ENCODE measurements at regions not wholly inside any gene's neighbourhood (a gene's known extent, or its start where the extent isn't known, plus 50 kb on each side); places are given as distances from the start of the nearest gene placed in this dataset.

DNA sequence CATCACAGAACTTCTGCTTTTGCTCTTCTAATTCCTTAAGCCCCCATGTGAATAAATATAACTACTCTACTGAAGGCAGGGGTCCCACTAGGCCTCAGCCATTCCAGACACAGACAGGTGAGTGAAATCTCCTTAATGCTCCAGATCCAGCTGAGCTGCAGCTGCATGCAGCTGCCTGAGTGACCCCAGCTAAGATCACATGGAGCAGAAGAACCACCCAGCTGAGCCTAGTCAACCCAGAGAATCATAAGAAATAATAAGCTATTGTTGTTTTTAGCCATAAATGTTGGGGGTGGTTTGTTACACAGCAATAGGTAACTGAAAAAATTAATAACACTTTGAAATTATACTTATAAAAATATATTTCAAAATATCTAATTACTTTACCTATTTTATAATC, 220.3 kb downstream of the SIPA1L2 start:
- DNase-seq, result no peak

GRCh38 chr1:232407120-232407519, 222.8 kb downstream of the SIPA1L2 start:
- no peak for DNase-seq

DNA sequence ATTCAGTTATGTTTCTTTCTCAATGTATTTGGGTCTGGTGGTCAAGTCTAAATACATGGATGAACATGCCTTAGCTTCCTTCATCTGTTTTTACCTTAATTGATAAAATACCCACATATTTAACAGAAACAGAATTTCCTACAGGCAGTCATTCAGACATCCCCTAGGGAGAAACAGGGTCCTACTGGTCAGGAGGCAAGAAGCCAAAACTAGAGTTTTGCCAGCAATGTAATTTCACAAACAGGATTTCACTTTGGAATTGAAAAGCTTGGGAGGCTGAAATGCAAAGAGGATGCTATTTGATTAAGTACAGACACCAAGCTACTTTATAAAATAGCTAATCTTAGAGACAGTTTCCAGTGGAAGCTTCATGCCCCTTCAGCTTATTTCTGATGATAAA, 224.2 kb downstream of the SIPA1L2 start:
- DNase-seq, result no peak

DNA sequence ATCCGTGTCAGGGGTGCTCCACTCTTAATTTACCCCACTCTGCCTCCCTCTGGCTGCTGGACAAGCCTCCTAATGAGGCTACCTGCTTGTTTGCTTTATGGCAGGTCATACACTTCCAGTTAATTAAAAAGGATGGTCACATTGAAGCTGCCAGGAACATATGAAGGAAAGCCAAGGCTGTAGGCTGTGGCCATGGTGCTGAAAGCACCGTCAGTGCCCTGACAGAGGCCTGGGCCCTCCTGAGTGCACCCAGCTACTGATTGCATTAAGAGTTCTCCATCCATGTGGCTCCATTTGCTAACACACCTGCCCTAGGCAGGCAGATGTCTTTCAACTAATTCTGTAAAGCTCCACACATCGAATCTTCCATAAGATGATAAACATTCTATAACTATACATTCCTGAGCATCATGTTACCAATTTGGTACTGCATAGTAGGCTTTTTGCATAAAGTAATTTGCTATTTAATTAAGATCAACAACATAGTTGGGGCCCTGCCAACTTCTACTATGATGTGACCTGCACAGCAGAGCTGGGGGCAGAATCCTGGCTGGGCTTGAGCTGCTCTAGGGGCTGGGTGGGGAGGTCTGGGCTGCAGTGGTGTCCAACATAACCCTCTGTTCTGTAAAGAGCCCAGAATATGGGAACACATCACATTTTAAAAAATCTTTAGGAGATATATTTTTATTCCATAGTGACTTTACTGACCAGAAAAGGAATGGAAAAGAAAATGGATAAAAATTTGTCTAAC, 224.8 kb downstream of the SIPA1L2 start:
- DNase-seq, result no peak

GRCh38 chr1:232404227-232404626, 225.7 kb downstream of the SIPA1L2 start:
- DNase-seq, result no peak

DNA sequence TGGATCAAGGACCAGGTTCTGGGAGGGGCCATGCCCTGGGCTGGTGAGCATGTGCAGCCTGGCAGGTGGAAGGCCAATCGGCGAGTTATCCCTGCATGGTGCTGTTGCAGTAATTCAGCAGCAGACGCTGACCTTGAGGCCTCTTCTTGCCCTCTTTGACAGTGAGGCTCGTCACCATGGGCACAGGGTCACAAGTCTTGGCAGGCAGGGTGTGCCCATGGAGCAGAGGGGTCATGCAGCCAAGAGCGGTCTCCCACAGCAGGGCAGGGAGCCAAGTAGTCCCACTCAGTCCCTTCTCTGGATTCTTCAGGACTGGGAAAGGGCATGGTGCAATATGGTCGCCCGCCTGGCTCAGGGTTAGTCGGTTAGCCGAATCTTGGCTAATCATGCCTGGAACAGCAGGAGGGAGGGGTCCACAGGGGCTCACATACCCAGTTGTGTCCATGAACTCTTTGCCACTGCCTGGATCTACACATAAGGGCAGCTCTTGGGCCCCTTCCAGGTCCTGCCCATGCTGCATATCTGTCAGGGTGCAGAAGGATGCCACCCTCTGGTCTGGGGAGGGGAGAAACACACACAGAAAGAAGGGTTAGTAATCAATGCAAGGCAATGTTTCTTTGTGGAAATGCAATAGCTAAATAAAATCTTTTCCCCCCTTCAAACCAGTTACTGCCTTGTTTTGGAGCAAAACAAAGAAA, 226.8 kb downstream of the SIPA1L2 start:
- DNase-seq, result no peak

DNA sequence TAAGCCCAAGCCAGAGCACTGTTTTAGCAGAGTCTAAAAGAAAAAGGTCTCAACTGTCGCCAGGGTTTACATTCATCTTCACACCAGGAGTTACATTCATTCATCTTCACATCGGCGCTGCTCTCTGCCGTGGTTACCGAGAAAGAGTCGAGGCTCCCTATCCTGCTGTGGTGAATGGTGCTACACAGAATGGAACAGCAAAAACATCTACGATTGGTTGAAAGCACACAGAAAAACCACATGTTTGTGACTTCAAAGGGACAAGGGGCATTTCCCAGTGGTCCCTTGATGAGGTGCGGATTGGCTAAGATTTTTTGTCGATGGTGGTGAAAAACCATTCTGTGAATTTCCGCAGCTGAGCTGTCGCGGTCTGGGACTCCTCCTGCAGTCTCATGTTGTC, 231.1 kb downstream of the SIPA1L2 start:
- no peak for DNase-seq

GRCh38 chr1:232393444-232394146, 236.3 kb downstream of the SIPA1L2 start:
- no peak for DNase-seq

DNA sequence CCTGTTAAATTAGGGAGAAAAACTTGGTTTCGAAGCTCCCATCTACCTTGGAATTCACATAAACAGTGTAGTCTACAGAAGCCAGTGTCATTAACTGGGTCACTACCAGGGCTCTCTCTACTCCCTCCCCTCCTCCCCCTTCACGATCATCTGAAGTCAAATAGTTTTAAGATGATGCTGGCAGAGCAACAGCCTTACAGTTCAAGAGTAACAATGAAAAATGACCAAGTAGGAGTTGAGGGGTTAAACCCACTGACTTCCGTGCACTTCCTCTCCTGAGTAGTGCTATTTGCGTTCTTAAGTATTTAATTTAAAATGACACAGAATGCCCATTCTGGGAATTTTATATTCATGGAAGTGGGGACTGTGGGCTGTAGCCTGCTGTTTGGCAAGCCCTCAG, 236.9 kb downstream of the SIPA1L2 start:
- DNase-seq, result no peak

- DNase-seq, result no peak
These were observed 239.3 kb downstream of the SIPA1L2 start for GRCh38 chr1:232390590-232390989.

- no peak for DNase-seq
These were observed 240.2 kb downstream of the SIPA1L2 start for GRCh38 chr1:232389744-232390143.

- no peak for DNase-seq
These were observed 241.6 kb downstream of the SIPA1L2 start for GRCh38 chr1:232388363-232388762.

DNA sequence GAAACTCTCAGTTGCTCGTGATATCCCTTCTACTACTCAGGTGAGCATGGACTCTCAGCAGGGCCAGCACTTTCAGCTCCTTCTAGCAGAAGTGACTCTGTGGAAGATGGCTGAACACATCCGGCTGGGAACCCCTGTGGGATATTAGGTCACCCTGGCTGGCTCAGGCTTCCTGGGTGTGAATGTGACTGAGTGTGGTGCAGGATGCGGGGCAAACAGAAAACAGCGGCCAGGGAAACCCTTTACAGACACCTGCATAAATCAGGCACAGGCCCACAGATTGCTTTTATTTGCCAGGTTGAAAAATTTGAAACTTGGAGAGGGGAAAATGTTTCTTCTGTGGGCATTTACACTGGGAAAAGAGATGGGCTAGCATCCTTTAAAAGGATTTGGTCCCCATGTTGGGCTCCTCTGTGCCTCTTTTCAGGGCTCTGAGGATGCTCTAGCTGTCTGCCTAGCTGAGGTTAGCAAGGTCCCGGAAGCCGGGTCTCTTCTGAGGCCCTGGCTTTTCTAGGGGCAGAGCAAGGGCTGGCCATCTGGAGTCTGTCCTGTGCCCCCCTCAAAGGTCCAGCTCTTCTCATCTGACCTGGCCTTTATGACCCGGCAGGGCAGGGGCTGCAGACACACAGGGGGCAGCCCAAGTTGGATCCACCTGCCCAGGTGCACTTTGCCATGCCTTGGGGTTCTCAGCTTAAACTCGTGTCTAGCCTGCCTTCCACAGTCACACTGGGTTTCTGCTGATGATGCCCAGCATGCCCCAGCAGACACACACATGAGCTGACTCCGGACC, 243.0 kb downstream of the SIPA1L2 start:
- DNase-seq, result no peak

GRCh38 chr1:232386294-232386693, 243.6 kb downstream of the SIPA1L2 start:
- no peak for DNase-seq

- DNase-seq, result no peak
These were observed 244.7 kb downstream of the SIPA1L2 start for GRCh38 chr1:232385221-232385620.

DNA sequence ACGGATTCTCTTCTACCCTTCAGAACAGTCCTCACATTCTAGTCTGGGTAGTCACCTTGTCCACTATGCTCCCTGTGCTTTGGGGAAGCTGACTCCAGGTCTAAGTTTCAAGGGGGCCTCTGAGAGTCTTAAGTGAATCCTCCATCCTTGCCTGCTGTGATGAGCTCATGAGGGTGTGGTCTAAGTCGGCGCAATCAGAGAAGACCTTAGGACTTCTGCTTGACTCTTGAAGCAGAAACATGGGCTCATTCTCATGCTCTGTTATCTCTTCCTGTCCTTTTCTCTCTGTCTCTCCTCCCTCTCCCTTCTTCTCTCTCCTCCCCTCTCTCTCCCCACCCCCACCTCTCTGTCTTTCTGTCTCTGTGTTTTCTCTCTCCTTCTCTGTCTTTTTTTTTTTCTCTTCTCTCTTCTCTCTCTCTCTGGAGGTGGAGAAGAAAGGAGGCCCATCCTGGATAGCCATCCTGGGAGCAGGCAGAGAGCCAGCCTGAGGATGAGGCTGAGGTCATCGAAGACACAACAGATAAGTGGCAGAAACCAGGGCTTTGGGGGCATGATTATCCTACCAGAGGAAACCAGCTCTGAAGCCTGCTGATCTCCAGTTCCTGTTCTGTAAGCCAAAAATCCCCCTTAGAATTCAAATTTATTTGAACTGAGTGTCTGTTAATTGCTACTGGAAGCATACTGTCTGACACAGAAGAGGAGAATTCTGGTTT, 245.6 kb downstream of the SIPA1L2 start:
- no peak for DNase-seq

DNA sequence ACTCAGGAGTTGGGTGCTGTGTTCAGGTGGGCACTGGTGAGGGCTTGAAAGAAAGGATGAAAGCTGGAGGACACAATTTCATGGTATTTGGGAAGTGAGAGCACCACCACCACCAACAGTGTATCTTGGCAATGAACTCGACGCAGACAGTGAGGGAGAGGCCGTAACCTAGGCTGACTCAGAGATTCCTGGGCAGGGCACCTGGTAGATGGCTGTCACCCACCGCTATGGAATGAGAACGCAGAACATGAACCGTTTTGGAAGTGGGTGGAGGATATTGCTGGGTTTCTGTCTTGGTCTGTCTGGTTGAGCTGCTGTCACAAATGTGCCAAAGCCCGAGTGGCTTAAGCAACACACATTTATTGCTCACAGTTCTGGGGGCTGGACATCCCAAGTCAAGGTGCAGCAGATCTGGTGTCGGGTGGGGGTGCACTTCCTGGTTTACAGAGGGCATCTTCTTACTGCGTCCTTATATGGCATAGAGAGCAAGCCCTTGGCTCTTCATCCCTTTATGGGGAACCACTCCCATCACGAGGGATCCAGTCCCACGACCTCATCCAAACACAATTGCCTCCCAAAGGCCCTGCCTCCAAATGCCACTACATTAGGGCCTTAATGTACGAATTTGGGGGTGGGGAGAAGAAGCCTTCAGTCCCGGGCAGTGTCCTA, 246.3 kb downstream of the SIPA1L2 start:
- no peak for DNase-seq

GRCh38 chr1:232382671-232383070, 247.3 kb downstream of the SIPA1L2 start:
- no peak for DNase-seq

DNA sequence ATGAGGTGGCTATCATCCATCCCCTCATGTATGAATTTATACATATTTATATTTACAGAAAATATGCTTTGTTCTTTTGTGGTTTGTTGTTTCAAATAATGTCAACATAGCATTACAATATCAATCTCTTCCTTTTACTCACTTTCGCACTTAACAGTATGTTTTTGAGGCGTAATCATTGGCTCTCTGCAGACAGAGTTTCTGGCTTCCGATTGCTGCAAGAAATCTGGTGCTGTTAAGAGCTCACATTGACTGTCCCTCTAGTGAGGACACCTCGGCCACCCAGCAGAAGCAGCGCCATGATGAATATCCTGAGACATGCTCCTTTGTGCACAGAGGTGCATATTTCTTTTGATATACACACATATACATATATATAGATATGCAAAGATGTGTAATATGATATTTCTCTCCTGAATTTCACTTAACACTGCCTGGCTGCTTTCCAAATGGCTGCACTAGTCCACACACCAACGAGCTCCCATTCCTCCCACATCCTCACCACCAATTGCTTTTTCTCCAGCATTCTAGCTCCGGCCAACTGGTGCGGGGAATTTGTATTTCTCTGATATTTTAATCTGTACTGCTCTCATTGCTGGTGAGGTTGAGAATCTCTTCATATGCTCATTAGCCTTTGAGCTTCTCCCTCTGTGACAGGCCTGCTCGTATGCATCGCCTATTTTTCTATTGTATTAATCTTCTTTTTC, 248.4 kb downstream of the SIPA1L2 start:
- DNase-seq, result no peak

DNA sequence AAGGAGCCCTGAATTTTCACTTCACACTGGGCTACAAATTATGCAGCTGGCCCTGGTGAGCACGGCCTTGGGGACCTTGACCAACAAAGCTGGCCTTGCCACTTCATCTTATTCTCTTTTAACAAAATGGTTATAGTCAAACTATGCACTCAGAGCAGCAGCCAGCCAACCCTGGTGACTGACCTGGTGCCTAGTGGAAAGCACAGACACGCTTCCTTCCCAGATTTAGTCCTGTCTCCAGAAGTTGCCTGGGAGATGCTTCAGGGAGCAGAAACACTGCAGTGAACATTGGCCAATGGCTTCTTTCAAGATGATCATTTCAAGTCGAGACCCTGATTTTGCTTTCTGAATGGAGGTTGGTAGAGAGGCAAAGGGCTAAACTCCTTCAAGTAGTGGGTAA, 249.3 kb downstream of the SIPA1L2 start:
- DNase-seq, result no peak

- no peak for DNase-seq
These were observed 249.8 kb downstream of the SIPA1L2 start for GRCh38 chr1:232380131-232380530.
